ENCODE measurements at regions not wholly inside any gene's neighbourhood (a gene's known extent, or its start where the extent isn't known, plus 50 kb on each side); places are given as distances from the start of the nearest gene placed in this dataset.
"Not testable (repeated sequence)": the region's sequence is repeated elsewhere in the genome, so short reads cannot be mapped to it uniquely, and the experiment has no call there.

DNA sequence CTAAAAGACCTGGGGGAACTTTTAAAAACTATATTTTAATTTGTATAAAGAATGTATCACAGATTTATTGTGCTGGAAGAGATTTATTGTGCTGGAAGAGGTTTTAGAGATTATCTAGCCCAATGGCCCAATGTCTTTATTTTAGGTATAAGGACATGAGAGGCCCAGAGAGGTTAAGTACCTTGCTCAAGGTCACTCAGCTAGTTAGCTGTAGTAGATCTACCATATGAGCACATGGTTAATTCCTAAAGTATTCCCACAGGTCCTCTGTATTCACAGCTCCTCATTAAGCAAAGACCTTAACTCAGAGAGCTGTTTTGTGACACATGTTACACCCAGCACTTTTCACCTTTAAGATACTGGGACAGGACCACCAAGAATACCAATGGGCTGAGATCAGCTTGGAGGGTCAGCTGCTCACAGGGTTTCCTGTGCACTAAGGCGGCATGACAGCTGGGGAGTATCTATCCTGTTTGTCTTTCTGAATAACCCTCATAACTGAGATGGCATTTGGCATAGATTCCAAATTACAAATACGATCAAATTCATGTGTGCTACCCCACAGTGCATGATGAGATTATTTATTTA, 143.1 kb upstream of the TBL1XR1 start:
- no peak for DNase-seq

DNA sequence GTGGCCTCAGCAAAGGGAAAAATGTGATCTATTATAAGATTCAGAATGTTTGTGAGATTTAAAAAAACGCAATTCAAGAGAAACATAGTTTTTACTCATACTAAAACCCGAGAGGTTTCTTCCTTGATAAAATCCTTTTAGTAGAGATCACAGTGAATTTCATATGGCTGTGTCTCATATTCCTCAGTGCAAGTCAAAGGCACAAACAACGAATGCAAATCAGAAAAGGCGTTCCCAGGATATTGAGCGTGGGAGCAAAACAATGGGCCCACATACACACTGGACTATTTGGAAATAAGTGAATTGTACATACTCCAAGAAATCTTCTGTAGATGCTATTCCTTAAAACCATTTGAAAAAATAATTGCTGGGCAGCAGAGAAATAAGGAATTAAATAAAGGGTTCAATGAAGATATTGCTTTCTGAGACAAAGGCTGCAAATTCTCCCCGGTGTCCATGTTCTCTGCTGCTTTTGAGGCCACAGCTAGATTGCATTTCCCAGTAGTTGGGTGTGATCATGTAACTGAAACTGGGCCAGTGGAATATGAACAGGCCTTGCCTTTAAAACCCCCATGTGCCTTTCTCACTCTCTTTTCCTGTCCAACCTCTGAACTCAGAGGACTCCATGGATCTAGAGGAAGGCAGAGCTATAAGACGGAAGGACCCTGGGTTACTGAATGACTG, 144.6 kb upstream of the TBL1XR1 start:
- no peak for DNase-seq

DNA sequence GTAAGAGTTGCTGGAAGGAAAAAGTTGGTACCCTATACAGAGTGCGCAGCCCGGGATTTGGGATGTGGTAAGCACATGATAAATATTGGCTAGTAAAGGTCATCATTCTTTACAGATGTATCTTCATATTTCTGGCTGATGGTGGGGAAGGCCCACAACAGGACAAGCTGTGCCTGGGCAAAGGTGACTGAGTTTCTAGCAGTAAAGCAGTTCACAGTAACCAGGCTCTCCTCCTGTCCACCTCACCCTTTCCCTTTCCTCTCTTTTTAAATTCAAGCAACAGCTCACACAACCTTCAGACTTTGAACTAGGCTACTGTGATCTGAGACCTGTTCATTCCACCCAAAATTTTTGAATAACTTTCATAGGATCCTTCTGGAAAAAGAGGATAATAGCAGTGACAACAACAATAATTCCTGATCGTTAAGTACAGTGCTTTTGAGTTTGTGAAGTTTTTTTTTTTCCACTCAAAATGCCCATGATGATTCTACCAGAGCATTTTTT, 145.9 kb upstream of the TBL1XR1 start:
- DNase-seq: no peak

DNA sequence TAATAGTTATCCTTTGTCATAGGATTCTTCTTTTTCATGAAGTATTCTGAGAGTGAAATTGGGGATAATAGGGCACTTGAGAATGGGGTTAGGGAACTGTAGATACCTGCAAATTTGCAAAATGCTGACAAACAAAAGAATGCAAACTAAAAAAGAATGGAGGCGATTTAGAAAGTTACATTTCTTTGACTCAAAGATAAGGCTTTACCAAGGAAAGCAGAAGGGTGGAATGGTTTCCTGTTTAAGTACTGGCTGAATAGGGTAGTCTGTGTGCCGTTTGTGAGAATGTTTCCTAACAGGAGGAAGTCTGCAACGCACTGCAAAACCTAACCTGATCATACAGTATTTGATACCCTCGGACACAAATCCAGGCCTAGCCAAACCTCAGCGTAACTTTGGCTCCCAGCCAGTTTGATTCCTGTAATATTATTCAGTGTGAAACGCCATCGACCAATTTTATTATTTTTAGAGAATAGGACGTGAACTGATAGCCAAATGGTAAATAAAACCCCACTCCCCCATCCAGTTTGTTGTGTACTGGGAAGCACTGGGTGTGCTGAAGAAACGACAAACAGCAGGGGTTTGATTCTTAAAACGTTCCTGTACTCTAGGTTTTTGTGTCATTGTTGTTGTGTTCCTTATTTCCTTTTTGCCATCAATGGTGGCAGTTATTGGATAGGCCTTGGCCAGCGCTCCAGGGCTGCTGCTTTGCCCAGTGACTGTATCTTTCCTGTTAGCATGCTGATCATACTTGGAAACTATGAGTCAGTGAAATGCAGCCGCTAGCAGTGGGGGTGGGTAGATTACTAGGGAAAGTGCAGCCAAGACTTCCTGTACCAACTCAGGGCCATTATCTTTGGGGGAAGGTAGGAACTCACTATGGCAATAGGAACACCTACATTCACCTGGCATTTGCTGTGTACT, 148.0 kb upstream of the TBL1XR1 start:
- peak; percentile 32 for DNase-seq

DNA sequence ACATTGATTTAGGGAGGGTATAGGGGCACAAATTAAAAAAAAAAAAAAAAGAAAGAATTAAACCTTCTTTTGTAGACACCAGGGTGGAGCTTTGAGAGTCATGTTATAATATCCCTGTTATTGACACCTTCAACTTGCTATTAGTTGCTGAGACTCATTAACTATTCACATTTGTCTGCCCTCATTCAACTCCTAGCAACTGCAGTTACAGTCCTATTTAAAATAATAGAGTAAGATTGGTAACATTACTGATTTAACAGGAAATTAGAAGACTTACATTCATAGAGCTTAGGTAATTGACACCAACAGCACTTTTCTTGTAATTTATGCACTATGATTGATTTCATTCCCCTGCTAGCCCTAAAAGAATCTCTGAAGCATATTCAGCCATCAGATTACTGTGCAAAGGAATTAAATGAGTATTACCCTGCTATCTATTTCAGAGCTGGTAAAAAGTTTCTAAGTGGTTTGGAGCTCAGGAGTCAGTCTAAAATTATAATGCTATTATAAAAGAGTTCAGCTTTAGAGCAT, 148.8 kb upstream of the TBL1XR1 start:
- DNase-seq: no peak

DNA sequence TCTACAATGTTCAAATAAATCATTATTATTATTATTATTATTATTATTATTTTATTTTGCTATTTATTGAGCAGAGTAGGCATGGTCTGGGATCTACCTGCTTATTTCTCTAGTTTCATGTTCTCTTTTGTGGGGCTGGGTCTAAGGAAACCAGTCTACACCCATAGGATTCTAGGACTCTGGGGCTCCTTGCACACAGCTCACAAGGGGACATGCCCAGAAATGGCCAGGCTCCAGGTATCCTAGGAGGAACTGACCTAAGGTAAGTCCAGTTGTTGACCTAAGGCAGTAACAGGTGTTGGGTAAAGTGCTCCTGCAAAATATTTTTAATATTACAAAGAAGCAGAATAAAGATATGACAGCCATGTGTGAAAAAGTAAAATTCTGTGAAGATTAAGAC, 149.6 kb upstream of the TBL1XR1 start:
- DNase-seq: no peak

DNA sequence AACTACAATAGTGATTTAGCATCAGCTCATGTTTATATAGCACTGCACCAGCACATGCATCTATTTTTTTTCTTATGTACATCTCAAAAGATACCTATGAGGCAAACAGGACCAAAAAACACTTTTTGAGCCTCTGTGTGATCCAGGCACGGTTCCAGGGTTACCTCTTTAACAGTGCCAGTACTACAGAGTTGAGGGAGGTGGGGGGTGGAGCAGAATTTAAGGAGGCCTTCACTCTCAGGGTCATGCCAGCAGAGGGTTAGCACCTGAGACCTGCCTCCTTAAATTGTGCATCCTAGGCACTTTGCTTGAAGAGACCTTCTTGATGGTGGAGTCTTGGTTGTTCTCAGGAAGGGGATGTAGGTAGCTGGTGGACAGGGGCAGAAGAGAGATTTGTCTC, 150.3 kb upstream of the TBL1XR1 start:
- no peak for DNase-seq

DNA sequence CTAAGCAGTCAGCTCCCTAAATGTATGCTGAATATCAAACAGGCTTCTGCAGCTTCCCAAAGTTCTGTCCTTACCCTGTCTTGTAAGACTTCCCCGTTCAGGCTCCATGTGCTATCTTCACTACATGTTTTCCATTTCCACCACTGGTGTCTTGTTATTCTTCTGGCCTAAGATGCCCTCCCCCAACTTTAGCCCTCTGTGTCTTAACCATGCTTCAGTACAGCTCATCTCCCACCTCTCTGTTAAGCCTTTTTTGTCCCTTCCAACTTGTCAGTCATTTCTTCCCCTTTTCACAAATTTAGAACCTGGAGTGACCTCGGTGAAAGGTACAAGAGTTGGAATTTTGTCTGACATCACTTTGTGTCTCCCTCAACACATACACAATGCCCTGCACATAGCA, 151.7 kb upstream of the TBL1XR1 start:
- DNase-seq: no peak

DNA sequence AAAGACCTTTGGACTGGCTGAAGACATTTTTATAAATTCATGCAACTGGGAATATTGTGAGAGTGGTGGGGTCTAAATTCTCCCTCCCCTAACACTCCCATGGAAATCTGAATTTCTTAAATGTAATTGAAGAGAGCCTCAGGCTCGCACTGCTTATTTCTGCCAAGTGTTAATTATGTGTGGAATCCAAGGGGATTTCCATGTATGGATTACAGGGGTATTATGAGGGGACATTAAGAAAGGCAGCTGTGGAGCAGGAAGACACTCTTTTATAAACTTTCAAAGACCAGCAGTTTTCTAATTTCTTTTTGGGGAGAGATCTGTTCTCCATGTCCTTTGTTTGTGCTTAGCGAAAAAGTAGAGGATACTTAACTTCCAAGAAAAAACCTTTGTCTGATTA, 152.1 kb upstream of the TBL1XR1 start:
- DNase-seq: no peak

DNA sequence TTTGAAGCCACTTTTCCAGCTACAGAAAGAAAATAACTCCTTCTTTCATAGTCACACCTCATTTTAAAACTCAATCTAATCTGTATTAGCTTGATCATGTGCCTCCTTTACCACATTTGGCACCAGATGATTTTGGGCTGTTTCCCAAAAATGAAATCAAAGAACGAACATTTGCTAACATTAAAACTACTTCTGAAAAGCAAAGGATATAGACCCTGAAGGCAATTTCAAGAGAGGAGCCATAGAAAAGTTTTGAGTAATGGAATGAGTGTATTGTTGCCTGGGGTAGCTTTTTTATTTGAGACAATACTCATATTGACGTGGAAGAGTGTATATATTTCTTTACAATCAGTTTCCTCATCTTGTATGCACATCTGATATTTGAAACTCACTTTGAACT, 152.8 kb upstream of the TBL1XR1 start:
- DNase-seq: no peak

DNA sequence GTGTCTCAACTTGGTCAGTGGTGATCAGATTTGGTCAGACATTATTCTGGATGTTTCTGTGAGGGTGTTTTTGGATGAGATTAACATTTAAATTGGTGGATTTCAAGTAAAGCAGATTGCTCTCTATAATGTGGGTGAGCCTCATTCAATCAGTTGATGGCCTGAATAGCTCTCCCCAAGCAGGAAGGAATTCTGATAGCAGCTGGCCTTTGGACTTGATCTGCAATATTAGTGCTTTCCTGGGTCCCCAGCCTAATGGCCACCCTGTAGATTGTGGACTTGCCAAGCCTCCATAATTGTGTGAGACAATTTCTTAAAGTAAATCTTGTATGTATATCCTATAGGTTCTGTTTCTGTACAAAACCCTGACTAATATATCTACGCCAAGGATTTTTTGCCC, 153.9 kb upstream of the TBL1XR1 start:
- DNase-seq: no peak

DNA sequence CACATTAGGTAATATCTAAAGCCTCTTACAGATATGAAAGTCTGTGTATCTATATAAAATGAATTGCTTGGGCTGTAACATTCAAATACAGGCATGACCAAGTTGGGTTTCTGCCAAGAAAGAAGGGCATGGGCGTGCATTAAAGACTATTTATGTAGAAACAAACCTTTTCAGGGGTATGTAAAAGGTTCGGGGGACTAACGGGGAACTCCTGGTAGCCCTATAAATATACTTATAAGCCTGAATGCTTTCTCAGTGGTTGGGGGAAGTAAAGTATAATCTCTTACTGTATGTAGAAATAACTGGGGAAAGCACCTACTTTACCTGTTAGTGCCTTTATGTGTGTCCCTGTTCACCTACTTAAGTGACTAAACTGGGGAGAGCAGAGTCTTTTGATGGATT, 154.5 kb upstream of the TBL1XR1 start:
- DNase-seq: no peak

DNA sequence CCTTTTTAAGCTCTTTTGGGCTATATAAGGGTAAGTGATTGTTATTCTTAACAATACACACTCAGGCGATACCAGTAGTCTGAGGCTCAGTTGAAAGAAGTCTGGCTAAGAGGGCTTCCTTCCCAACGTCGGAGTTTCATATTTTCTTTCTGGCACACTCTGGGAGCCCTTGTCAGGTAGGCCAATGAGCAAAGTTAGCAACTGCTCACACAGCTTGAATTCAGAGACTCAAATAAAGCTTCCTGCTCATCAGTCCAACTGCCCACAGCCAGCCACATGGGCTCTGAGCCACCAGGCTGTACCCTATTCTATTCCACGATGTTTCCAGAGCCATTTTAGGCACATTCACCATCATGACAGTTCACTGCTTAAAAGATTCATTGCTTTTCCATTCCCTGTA, 155.1 kb upstream of the TBL1XR1 start:
- DNase-seq: no peak

DNA sequence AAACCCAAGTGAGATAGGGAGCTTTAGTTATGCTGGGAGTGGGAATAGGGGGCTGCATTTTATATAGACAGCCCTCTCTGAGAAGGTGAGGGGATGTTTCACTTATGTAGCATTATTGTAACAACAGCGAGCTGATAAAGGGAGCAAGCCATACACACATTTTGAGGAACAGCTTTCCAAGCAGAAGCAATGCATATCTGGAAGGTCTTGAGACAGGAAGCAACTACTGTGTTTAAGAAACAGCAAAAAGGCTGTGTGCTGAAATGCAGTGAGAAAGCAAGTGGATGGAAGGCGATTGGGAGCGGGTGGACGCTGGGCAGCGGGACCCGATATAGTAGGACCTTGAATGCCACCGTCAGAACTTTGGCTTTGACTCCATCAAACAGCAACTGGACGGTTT, 155.9 kb upstream of the TBL1XR1 start:
- DNase-seq: no peak

DNA sequence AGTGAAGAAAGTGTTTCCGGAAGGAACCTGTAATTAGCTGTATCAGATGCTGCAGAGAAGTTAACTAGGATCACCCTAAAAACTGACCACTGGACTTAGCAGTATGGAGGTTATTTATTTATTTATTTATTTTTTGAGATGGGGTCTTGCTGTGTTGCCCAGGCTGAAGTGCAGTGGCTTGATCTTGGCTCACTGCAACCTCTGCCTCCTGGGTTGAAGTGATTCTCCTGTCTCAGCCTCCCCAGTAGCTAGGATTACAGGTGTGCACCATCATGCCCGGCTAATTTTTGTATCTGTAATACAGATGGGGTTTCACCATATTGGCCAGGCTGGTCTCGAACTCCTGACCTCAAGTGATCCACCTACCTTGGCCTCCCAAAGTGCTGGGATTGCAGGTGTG, 156.6 kb upstream of the TBL1XR1 start:
- DNase-seq: not testable (repeated sequence)

DNA sequence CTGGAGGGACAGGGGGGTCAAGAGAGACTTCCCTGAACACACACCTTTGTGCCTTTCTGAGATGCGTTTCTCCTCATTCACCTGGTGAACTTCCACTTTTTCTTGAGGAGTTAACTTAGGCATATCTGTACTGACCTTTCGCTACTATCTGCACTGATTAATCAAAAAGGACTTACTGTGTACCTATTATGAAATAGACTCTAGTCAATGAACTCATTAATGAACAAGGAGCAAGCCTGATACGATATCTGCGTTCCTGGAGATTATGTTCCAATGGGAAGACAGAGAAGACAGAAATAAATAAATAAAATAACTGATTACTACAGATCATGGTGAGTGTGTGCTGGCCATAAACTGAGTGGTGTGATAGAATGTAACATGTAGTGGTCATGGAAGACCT, 157.2 kb upstream of the TBL1XR1 start:
- DNase-seq: no peak

DNA sequence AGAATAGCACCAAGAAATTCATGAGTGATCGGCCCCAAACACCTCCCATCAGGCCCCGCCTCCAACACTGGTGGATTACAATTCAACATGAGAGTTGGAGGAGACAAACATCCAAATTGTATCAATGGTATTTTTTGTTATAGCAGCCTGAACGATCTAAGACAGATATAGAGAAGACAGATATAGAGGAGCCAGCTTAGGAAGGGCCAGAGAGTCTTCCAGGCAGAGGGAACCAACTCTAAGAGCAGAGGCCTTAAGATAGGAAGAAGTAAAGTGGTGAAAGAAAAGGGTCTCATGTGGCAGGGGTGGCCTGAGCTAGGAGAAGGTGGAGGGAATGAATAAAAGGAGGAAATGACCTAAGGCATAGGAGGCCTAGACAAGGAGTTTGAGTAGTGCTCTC, 158.8 kb upstream of the TBL1XR1 start:
- no peak for DNase-seq

DNA sequence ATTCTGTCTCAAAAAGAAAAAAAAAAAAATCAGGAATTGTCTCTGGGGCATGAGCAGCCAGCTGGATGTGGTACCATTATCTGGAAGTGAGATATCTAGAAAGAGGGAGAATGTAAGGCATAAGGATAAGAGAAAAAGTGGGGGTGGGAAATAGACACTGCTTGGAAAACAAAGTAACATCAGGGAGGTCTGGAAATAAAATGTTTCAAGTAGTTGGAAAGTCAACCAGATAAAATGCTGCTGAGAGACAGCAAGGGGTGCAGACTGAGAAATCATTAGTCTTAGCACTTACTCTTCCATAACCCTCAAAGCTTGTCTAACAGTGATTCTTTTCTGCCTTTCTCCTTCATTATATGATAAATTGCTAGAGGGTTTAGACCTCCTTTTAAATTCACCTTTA, 159.7 kb upstream of the TBL1XR1 start:
- DNase-seq: no peak

DNA sequence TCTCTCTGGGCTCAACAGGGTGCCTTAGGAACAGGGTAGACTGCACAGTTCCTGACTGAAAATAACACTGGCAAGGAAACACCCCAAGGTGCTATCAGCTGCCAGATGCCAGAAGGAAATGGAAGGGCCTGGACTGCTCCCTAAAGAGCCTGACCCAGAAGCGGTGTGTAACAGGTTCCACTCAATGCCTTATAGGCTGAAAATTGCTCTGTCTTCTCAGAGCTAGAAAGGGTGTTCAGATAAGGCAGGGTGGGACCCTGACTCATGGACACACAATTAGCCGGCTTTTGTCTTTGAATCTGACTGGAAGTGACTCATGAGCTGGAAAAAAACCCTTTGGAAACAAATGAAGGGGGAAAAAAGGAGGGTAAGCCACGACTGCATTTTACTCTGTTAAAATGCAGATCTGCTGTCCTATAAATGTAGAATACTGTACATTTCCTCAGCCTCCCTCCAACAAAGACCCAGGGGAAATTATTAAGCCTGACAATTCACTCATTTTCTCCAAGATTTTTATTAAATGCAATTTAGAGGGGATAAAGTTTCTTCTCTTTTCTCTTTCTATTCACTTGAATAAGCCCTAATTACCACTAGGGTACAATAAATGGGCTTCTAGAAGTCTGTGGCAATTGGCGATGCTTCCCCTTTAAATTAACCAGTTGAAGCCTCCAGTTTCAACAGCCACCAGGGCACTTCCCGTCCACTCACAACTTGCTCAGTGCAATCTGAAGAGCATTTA, 160.2 kb upstream of the TBL1XR1 start:
- DNase-seq: no peak

DNA sequence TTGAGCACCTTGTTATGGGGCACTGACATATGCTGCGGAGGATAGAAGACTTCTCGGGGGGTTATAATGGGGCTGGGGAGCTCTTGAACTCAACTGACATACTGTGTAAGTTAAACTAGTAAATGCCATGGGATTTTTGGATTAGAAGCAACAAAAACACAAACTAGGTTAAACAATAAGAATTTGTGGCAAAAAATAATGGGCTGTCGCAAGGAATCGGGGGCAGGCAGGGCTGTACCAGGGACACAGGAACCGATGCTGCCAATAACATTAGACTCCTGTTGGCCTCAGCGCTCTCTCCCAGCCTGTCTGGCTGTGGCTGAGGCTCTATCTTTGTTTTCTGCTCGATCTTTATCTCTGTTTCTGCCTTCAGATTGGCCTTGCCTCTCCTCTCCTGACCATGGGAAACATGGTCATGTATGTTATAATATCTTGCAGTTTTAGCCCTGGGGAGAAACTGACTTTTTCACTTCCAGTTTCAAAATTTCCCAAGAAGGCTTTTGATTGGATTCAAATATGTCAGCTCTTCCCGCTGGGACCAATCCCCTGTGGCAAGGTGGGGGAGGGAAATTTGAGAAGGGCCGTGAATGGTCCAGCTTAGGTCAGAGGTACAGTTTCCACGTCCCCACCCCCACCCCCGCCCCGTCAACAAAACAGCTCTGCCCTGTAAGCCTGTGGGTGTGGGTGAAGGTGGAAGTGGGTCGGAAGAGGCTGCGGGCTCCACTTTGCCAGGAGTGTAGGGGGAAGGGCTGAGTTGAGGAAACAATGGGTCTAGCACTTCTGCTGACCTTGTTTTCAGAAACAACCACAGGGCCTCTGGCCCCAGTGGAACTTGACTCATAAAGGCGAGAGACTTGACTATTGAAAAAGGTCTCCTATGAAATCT, 161.1 kb upstream of the TBL1XR1 start:
- DNase-seq: peak; percentile 36

DNA sequence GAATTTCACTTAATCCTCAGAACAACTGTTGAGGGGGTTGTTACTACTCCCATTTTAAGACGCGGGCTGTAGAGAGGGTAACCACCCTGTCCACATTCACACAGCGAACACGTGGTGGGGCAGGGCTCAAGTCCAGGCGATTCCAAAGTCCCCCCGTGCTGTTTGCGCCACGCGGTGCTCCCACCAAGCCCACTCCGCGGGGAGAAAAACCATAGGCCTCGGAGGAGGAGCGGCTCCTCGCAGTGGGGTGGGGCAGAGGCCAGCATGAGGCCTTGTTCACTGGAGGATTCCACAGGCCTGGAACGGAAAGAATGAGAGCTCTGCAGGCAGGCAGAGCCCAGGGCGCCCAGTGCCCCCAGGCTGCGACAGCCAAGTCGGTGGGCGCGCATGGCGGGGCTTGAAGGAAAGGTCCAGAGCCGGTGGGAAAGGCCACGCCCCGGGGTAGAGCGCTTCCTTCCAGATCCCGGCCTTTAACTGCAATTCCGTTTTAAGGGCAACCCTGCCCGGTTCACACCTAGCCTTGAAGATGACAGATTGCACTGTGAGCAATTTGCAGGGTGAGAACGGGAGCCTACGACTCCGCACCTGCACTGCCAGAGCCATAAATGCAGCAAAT, 161.8 kb upstream of the TBL1XR1 start:
- peak; percentile 33 for DNase-seq
